ENCODE measurements at regions not wholly inside any gene's neighbourhood (a gene's known extent, or its start where the extent isn't known, plus 50 kb on each side); places are given as distances from the start of the nearest gene placed in this dataset.

- TF ChIP-seq CTCF (IDR thresholded peaks at IDR 0.05) (no peak), POLR2A (IDR thresholded peaks at IDR 0.05) (no peak)
Measured at GRCh38 chr13:65301506-65301905, 1928.6 kb downstream of the PCDH9 start.
